Keratinocyte (primary cell): ENCODE measurements at regions not wholly inside any gene's neighbourhood (a gene's known extent, or its start where the extent isn't known, plus 50 kb on each side); places are given as distances from the start of the nearest gene placed in this dataset.
"Not testable (repeated sequence)": the region's sequence is repeated elsewhere in the genome, so short reads cannot be mapped to it uniquely, and the experiment has no call there.

ENCODE experiments used
- EZH2 ChIP-seq: IDR thresholded peaks from one replicate; pipeline ENCODE4 v1.6.1; 2012; ENCODE audit warnings: inconsistent platforms, mild to moderate bottlenecking, low read length, moderate library complexity
- TF ChIP-seq, protein P1 (sequence below), 3 experiments: IDR thresholded peaks in 1 of 3; conservative IDR thresholded peaks in 1 of 3; optimal IDR thresholded peaks in 1 of 3; 2 replicates in 2 of 3; 3 replicates in 1 of 3; pipeline versions ENCODE3 to v1.5.1; 2011; ENCODE audit warnings: low read length in 3 of 3, mild to moderate bottlenecking in 3 of 3, moderate library complexity in 2 of 3, control low read depth in 1 of 3, inconsistent platforms in 1 of 3; ENCODE audit not compliant: insufficient read depth in 2 of 3; ENCODE audit errors: extremely low read depth in 1 of 3

DNA sequence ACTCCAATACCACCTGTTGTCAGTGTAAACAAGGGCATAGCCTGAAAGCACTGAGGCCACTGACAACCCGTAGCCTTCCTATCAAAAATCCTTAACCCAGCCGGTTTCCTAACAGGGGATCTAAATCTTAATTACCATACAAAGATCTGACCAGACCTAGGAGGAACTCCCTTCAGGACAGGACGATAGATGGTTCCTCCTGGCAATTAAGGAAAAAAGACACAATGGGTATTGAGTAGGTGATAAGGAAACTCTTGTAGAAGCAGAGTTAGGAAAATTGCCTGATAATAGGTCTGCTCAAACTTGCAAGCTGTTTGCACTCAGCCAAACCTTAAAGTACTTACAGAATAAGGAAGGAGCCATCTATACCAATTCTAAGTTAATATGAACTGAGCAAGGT, 1517.3 kb upstream of the RAG2 start:
- TF ChIP-seq, protein P1, sequence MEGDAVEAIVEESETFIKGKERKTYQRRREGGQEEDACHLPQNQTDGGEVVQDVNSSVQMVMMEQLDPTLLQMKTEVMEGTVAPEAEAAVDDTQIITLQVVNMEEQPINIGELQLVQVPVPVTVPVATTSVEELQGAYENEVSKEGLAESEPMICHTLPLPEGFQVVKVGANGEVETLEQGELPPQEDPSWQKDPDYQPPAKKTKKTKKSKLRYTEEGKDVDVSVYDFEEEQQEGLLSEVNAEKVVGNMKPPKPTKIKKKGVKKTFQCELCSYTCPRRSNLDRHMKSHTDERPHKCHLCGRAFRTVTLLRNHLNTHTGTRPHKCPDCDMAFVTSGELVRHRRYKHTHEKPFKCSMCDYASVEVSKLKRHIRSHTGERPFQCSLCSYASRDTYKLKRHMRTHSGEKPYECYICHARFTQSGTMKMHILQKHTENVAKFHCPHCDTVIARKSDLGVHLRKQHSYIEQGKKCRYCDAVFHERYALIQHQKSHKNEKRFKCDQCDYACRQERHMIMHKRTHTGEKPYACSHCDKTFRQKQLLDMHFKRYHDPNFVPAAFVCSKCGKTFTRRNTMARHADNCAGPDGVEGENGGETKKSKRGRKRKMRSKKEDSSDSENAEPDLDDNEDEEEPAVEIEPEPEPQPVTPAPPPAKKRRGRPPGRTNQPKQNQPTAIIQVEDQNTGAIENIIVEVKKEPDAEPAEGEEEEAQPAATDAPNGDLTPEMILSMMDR (optimal IDR thresholded peaks at IDR 0.05 in 1 of 3, IDR thresholded peaks at IDR 0.05 in 1 of 3, conservative IDR thresholded peaks at IDR 0.05 in 1 of 3; ENCODE audit: extremely low read depth in 1 of 3, insufficient read depth in 2 of 3, low read length in 3 of 3): not testable (repeated sequence)
- not testable (repeated sequence) for TF ChIP-seq EZH2
